Panc1 (cell line): ENCODE measurements at regions not wholly inside any gene's neighbourhood (a gene's known extent, or its start where the extent isn't known, plus 50 kb on each side); places are given as distances from the start of the nearest gene placed in this dataset.

Source experiments
- ATAC-seq: fragments of 200-7000 bp; cut with Tn5 transposase; 2 replicates; pipeline ENCODE4 v1.9.1; 2020; ENCODE audit warnings: mild to moderate bottlenecking, moderate library complexity
- BruUV-seq: library from RNA; stranded (reverse); fragments of 400-500 nt; replicated peaks from 2 replicates; lab custom pipeline; 2021; lab: Mats Ljungman, UMichigan
- CTCF ChIA-PET: fragments of 300-600 bp; sonication (Branson Sonifier 250); formaldehyde crosslinking; loops from one replicate; lab custom pipeline; 2022; ENCODE audit warnings: antibody characterized with exemption; lab: Charles Lee
- POLR2A ChIA-PET: fragments of 300-600 bp; sonication (Branson Sonifier 250); formaldehyde crosslinking; loops from one replicate; lab custom pipeline; 2022; ENCODE audit warnings: antibody characterized with exemption; lab: Charles Lee
- DNase-seq: peaks from one replicate; pipeline ENCODE4 v3.0.0-alpha.2; 2010; ENCODE audit warnings: low read depth, low spot score
- H3K27ac ChIP-seq: 2 replicates; pipeline ENCODE4 v1.5.1; 2011; ENCODE audit warnings: mild to moderate bottlenecking, low read length, inconsistent platforms
- H3K27me3 ChIP-seq: fragments of 200-500 bp; sonication (Bioruptor generic); 2 replicates; pipeline ENCODE4 v1.6.0; 2014; ENCODE audit warnings: low read length, inconsistent platforms; ENCODE audit not compliant: control insufficient read depth, insufficient read depth
- H3K36me3 ChIP-seq: fragments of 200-500 bp; sonication (Bioruptor generic); 2 replicates; pipeline ENCODE4 v1.5.1; 2014; ENCODE audit warnings: inconsistent platforms, mild to moderate bottlenecking, low read length, moderate library complexity; ENCODE audit not compliant: control insufficient read depth, insufficient read depth
- H3K4me1 ChIP-seq: 2 replicates; pipeline ENCODE4 v1.5.1; 2011; ENCODE audit warnings: inconsistent platforms, mild to moderate bottlenecking, low read length, moderate library complexity; ENCODE audit not compliant: control insufficient read depth, insufficient read depth
- H3K4me3 ChIP-seq, 2 experiments: 2 replicates each; pipeline ENCODE4 v1.5.1; 2011 to 2012; ENCODE audit warnings: low read depth in 2 of 2, low read length in 2 of 2, mild to moderate bottlenecking in 2 of 2, inconsistent platforms in 1 of 2, moderate library complexity in 1 of 2
- H3K9me3 ChIP-seq: fragments of 200-500 bp; sonication (Bioruptor generic); 2 replicates; pipeline ENCODE4 v1.5.1; 2014; ENCODE audit warnings: low read depth, mild to moderate bottlenecking, inconsistent platforms, low read length, moderate library complexity; ENCODE audit not compliant: control insufficient read depth, insufficient read depth
- POLR2AphosphoS5 ChIP-seq: IDR thresholded peaks from 2 replicates; pipeline ENCODE4 v1.6.1; 2012; ENCODE audit warnings: mild to moderate bottlenecking, low read depth, low read length, moderate library complexity
- SIN3A ChIP-seq: IDR thresholded peaks from 2 replicates; pipeline ENCODE4 v1.6.1; 2012; ENCODE audit warnings: low read depth, mild to moderate bottlenecking, low read length, moderate library complexity, borderline replicate concordance; ENCODE audit not compliant: insufficient read depth
- TCF7L2 ChIP-seq: IDR thresholded peaks from 2 replicates; pipeline ENCODE4 v1.6.1; 2011; ENCODE audit warnings: mild to moderate bottlenecking, low read depth, low read length, inconsistent platforms
- in situ Hi-C: cut with HindIII; loops from 2 replicates; pipeline ENCODE4 v1.10.0; 2016; ENCODE audit warnings: low sequenced_read_pairs, low pct_unique_long_range_greater_than_20kb
- intact Hi-C: fragments of 100-400 bp; cut with micrococcal nuclease; formaldehyde crosslinking; loops from one replicate; pipeline ENCODE4 v1.10.0; 2022; ENCODE audit not compliant: unreplicated experiment
- TF ChIP-seq, protein P1 (sequence below): fragments of 450-650 bp; IDR thresholded peaks from 2 replicates; pipeline ENCODE4 v1.5.1; 2017; ENCODE audit warnings: mild to moderate bottlenecking
- TF ChIP-seq, protein P2 (sequence below), 2 experiments: IDR thresholded peaks; 2 replicates each; pipeline ENCODE4 v1.6.1; 2011 to 2012; ENCODE audit warnings: low read depth in 2 of 2, control low read depth in 1 of 2, low read length in 1 of 2, mild to moderate bottlenecking in 1 of 2, moderate library complexity in 1 of 2; ENCODE audit not compliant: insufficient read depth in 1 of 2

DNA sequence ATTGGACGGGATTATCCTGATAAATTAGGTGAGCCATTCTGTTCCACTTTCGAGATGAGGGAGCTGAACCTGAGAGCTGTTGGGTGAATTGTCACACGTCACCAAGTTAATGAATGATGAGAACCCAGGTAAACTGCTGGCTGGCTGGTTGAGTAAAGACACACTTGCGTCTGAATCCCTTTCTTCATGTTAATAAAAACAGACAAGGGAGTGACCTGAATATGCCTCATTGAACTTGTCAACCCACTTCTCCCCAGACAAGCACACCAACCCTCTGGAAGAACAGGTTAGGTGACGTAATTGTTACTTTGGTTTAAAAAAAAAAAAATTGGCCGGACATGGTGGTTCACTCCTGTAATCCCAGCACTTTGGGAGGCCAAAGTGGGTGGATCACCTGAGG, 400.9 kb upstream of the CDH5 start:
- CTCF ChIA-PET = no interaction called here
- Histone ChIP-seq H3K27me3 (no peaks in the 10 kb centered on the region), H3K36me3 (no peaks in the 10 kb centered on the region), H3K4me1 (no peaks in the 10 kb centered on the region), H3K9me3 (no peaks in the 10 kb centered on the region), H3K4me3 (no peak overlapping the region), H3K27ac (no peak overlapping the region)
- no peak for ATAC-seq
- in situ Hi-C loops (no loop called here), intact Hi-C loops (no loop called here)
- POLR2A ChIA-PET = no interaction called here
- TF ChIP-seq TCF7L2 (no peak), SIN3A (no peak), POLR2AphosphoS5 (no peak)
- TF ChIP-seq, protein P1, sequence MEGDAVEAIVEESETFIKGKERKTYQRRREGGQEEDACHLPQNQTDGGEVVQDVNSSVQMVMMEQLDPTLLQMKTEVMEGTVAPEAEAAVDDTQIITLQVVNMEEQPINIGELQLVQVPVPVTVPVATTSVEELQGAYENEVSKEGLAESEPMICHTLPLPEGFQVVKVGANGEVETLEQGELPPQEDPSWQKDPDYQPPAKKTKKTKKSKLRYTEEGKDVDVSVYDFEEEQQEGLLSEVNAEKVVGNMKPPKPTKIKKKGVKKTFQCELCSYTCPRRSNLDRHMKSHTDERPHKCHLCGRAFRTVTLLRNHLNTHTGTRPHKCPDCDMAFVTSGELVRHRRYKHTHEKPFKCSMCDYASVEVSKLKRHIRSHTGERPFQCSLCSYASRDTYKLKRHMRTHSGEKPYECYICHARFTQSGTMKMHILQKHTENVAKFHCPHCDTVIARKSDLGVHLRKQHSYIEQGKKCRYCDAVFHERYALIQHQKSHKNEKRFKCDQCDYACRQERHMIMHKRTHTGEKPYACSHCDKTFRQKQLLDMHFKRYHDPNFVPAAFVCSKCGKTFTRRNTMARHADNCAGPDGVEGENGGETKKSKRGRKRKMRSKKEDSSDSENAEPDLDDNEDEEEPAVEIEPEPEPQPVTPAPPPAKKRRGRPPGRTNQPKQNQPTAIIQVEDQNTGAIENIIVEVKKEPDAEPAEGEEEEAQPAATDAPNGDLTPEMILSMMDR = no peak
- TF ChIP-seq, protein P2, sequence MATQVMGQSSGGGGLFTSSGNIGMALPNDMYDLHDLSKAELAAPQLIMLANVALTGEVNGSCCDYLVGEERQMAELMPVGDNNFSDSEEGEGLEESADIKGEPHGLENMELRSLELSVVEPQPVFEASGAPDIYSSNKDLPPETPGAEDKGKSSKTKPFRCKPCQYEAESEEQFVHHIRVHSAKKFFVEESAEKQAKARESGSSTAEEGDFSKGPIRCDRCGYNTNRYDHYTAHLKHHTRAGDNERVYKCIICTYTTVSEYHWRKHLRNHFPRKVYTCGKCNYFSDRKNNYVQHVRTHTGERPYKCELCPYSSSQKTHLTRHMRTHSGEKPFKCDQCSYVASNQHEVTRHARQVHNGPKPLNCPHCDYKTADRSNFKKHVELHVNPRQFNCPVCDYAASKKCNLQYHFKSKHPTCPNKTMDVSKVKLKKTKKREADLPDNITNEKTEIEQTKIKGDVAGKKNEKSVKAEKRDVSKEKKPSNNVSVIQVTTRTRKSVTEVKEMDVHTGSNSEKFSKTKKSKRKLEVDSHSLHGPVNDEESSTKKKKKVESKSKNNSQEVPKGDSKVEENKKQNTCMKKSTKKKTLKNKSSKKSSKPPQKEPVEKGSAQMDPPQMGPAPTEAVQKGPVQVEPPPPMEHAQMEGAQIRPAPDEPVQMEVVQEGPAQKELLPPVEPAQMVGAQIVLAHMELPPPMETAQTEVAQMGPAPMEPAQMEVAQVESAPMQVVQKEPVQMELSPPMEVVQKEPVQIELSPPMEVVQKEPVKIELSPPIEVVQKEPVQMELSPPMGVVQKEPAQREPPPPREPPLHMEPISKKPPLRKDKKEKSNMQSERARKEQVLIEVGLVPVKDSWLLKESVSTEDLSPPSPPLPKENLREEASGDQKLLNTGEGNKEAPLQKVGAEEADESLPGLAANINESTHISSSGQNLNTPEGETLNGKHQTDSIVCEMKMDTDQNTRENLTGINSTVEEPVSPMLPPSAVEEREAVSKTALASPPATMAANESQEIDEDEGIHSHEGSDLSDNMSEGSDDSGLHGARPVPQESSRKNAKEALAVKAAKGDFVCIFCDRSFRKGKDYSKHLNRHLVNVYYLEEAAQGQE (IDR thresholded peaks at IDR 0.05; ENCODE audit: insufficient read depth in 1 of 2, low read depth in 2 of 2, low read length in 1 of 2) = no peak
- no TSS peak for BruUV-seq
- no peak for DNase-seq

GRCh38 chr16:65964752-65965151, 401.7 kb upstream of the CDH5 start:
- Histone ChIP-seq H3K36me3 (no peaks in the 10 kb centered on the region), H3K9me3 (no peaks in the 10 kb centered on the region), H3K27me3 (no peaks in the 10 kb centered on the region), H3K4me1 (no peaks in the 10 kb centered on the region), H3K27ac (no peak overlapping the region), H3K4me3 (no peak overlapping the region)
- POLR2A ChIA-PET = no interaction called here
- no TSS peak for BruUV-seq
- DNase-seq (no peak), ATAC-seq (no peak)
- TF ChIP-seq, protein P1 = no peak
- TF ChIP-seq POLR2AphosphoS5 = no peak
- TF ChIP-seq, protein P2 (IDR thresholded peaks at IDR 0.05; ENCODE audit: insufficient read depth in 1 of 2, low read depth in 2 of 2, low read length in 1 of 2) = no peak
- TF ChIP-seq TCF7L2 = no peak
- no peak for TF ChIP-seq SIN3A
- in situ Hi-C loops (no loop called here), intact Hi-C loops (no loop called here)
- CTCF ChIA-PET = no interaction called here
